ENCODE measurements at regions not wholly inside any gene's neighbourhood (a gene's known extent, or its start where the extent isn't known, plus 50 kb on each side); places are given as distances from the start of the nearest gene placed in this dataset.

- DNase-seq = no peak
Observed at GRCh38 chr14:97215263-97215969, 418.2 kb downstream of the VRK1 start.

DNA sequence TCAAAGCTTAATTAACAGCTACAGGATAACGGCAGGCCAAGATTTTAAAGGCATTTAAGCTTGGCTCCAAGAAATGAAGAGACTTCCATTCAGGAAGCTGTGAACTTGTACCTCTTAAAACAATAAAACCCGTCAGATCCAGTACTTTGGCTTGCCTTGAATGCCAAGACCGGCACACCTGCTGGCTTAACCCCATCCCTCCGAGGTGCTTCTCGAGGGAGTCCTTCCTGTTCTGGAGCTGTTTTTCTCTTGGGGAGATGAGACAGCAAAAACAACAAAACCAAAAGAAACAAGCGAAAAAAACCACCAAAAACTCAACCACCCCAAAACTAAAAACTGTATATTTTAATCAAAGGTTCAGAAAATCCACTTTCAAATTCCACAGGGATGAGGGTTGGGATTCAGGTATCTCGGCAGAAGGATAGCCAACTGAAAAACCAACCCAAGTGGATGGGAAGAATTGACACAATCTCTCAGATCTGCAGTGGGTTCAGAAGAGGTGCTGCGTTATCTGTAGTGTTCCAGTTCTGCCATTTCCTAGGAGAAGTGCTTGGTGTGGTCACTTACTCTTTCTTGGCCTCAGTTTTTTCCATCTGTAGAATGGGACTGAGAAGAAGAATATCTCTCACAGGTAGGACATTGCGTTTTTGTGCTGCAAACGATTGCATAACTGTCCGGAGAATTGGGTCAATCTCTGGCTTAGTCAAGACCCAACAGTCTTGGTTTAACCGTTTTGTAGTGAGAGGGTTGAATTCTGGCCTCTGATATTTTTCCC, 420.1 kb downstream of the VRK1 start:
- DNase-seq = no peak

GRCh38 chr14:97218274-97218673, 421.1 kb downstream of the VRK1 start:
- DNase-seq = no peak

GRCh38 chr14:97218691-97219430, 421.7 kb downstream of the VRK1 start:
- peak; percentile 22 for DNase-seq

DNA sequence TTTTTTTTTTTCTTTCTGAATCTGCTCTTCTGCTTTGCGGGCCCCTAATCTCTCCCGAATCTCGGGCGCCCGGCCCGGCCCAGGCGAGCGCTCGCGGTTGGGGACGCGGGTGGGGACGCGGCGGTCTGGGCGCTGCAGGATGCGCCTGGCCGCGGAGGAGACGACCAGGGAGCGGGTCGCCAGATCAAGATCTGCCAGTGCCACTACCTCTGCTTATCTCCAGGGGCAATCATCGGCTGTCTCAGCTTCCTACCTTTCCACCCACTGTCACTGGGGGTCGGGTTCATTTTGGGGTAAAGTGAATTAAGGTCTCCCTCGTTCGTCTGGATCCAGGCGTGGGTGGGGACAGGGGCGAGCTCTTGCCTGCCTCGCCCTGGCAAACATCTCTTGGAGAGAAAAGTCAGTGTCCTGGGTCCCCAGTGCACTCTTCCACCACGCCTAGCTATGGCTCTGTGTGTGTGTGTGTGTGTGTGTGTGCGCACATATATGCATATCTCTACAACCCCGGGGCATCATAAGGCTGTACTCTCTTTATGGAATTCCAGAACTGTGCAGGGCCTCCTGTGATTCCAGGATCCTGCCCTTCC, 422.3 kb downstream of the VRK1 start:
- DNase-seq = no peak

GRCh38 chr14:97221572-97222285, 424.5 kb downstream of the VRK1 start:
- no peak for DNase-seq

- DNase-seq = no peak
Observed at GRCh38 chr14:97224016-97224415, 426.8 kb downstream of the VRK1 start.

DNA sequence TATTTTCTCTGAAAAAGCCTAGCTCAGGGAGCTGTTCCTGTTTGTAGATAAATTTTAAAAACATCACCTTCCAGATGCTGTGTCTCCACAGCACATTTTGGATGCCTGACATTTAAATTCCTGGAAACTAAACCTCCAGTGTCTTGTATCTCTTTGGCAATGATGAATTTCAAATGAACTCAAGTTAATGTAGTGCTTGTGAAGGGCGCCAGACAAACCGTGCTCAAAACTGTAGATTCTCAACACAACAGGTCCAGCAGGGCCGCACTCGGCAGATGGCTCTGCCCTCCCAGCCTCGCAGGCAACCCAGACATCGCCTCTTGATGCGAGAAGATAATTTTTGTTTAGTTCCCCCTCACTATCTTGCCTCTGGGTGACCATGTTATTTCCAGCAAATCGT, 432.9 kb downstream of the VRK1 start:
- no peak for DNase-seq

GRCh38 chr14:97233319-97233985, 436.3 kb downstream of the VRK1 start:
- DNase-seq = no peak

DNA sequence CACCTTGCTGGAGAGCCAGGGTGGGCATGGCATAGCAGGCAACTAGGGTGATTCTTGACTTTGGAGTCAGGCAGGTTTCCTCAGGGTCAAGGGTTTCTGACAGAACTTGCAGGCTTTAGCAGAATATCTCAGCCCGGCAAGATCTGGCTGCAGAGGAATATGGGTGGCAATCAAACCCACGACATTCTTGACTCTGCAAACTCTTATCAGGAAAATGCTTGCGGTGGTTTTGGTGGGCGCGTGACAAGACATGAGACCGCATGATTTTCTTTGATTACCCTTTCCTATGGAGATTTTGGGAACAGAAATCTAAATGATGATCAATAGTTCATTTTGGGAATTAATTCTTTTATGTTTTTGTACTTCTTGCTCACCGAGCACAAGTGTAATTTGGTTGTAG, 449.5 kb downstream of the VRK1 start:
- DNase-seq = no peak

GRCh38 chr14:97248973-97249372, 451.8 kb downstream of the VRK1 start:
- DNase-seq = no peak

DNA sequence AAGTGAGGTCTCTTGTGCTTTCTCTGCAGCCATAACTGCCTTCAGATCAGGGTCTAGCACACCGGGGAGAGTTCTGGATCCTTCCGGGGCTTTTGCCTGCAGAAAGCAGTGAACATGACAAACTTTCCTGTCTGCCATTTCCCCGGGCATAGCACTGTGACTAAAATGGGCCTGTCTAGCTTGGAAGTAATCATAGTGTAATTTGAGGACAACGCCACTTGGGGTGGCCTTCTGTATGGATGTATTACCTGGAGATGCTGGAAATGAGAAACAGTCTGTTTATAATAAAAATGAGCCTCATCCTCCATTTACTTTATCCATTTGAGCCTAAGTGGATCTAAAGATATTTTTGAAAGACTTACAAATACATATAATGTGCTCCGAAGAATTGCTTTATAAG, 453.7 kb downstream of the VRK1 start:
- DNase-seq = no peak

DNA sequence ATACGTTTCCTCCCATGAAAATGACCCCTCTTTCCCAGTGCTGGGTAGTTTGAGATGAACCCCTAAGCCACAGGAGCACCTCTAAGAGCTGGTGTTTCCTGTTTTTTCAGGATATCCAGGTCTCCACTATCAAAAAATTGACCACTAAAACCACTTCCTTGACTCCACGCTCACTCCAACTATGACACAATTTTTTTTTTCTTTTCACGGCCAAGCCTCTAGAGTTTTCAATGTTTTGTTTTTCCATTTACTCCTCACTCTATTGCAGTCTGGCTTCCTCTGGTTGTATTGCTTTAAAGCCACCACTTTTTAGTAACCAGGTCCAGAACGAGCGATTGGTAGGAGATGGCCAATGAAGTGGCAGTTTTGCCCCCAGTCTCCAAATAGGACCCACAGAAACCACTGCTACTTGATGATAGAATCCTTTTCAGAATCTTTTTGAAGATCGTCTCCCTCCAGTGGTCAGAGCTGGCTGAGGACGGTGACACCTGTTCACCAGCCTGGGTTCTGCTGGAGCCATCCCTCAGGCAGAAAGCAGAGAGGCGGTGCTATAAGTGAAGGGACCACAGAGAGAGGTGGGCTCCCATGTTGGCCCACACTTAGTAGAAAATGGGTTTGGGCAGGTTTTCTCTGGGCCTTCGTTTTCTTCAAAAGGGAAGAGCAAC, 454.4 kb downstream of the VRK1 start:
- no peak for DNase-seq

- DNase-seq = no peak
Observed at GRCh38 chr14:97253756-97254155, 456.6 kb downstream of the VRK1 start.

GRCh38 chr14:97262336-97262735, 465.2 kb downstream of the VRK1 start:
- no peak for DNase-seq

GRCh38 chr14:97264516-97265230, 467.5 kb downstream of the VRK1 start:
- DNase-seq = no peak

GRCh38 chr14:97266653-97267052, 469.5 kb downstream of the VRK1 start:
- no peak for DNase-seq

DNA sequence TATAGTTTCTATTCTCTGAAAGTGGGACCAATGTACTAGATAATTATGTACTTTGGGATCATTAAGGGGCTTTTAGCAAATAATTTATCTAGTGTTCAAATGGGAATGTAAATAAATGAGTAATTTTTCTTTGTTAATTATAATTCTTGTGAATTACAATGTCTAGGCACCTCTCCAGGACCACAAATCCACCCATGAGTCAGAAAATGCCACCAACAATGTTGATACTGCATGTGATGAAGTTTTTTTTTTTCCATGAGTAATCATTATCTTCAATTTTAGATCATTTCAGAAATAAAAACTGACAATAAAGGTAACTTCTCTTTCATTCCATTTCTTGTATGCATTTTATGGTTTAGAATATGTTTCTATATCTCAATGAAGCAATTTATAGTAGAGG, 470.3 kb downstream of the VRK1 start:
- no peak for DNase-seq

GRCh38 chr14:97268097-97268496, 470.9 kb downstream of the VRK1 start:
- DNase-seq = no peak

DNA sequence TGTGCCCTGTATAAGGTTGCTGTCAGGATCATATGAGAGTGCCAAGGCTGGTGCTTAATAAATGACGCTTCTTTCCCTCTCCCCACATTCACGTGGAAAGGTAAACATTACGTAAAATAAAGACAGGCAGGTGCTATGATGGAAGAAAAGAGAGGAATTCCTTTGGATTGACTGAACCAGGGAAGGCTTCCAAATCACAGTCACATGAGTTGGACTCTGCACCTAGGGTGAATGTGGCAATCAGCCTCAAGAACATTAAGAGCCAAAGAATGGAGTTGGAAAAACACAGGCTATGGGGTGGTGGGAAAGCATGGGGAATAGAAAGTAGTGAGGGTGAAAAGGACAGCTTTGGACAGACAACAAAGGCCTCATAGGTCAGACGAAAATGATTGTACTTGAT, 473.1 kb downstream of the VRK1 start:
- DNase-seq = no peak

DNA sequence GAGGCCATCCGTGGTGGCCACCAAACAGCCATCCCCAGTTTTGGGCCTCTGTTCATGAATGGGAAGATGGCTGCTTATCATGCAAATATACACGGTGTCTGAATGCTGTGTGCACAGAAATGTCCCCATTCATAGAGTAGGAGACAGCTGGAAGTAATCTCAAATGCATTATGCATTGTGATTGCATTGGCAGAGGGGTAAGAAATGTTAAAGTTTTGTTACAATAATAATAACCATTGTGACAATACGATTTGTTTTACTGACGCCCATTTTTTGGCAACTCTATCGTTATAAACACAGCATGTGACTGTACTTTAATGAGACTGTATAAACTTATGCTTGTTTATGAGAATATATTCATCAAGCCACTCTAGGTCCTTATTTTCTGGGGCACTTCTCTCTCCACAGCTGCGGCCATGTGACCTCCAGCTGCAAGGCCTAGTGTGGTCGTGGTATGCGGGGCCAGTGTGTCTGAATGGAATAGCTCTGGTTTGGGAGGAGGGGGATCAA, 474.3 kb downstream of the VRK1 start:
- no peak for DNase-seq
